GM21529 (cell line): ENCODE measurements at regions not wholly inside any gene's neighbourhood (a gene's known extent, or its start where the extent isn't known, plus 50 kb on each side); places are given as distances from the start of the nearest gene placed in this dataset.
"Not testable (repeated sequence)": the region's sequence is repeated elsewhere in the genome, so short reads cannot be mapped to it uniquely, and the experiment has no call there.

ENCODE experiments used
- ATAC-seq: cut with Tn5 transposase; IDR thresholded peaks from one replicate; pipeline ENCODE4 v1.9.1; 2021; ENCODE audit not compliant: unreplicated experiment

- no peak for ATAC-seq
Measured at GRCh38 chr2:35184471-35184870, 1171.1 kb upstream of the CRIM1 start.

GRCh38 chr2:35176726-35177125 is 1178.9 kb upstream of the CRIM1 start:
- ATAC-seq = not testable (repeated sequence)

GRCh38 chr2:35174845-35175244 is 1180.7 kb upstream of the CRIM1 start:
- no peak for ATAC-seq

- ATAC-seq = no peak
Measured at GRCh38 chr2:35172687-35173086, 1182.9 kb upstream of the CRIM1 start.

- ATAC-seq = no peak
Measured at GRCh38 chr2:35168351-35168750, 1187.2 kb upstream of the CRIM1 start.

GRCh38 chr2:35163948-35164347 is 1191.6 kb upstream of the CRIM1 start:
- ATAC-seq = no peak

- ATAC-seq = no peak
Measured at GRCh38 chr2:35160871-35161270, 1194.7 kb upstream of the CRIM1 start.

- no peak for ATAC-seq
Measured at GRCh38 chr2:35125871-35126270, 1229.7 kb upstream of the CRIM1 start.

GRCh38 chr2:35125278-35125677 is 1230.3 kb upstream of the CRIM1 start:
- ATAC-seq = no peak

- no peak for ATAC-seq
Measured at GRCh38 chr2:35116151-35116550, 1239.4 kb upstream of the CRIM1 start.

GRCh38 chr2:35114765-35115164 is 1240.8 kb upstream of the CRIM1 start:
- ATAC-seq = no peak

- not testable (repeated sequence) for ATAC-seq
Measured at GRCh38 chr2:35112367-35112766, 1243.2 kb upstream of the CRIM1 start.

- ATAC-seq = no peak
Measured at GRCh38 chr2:35104309-35104708, 1251.3 kb upstream of the CRIM1 start.

GRCh38 chr2:35099342-35099741 is 1256.2 kb upstream of the CRIM1 start:
- ATAC-seq = no peak

GRCh38 chr2:35082072-35082471 is 1273.5 kb upstream of the CRIM1 start:
- no peak for ATAC-seq

- ATAC-seq = no peak
Measured at GRCh38 chr2:35081622-35082015, 1274.0 kb upstream of the CRIM1 start.

GRCh38 chr2:35081001-35081621 is 1274.5 kb upstream of the CRIM1 start:
- no peak for ATAC-seq

- ATAC-seq = no peak
Measured at GRCh38 chr2:35080231-35080910, 1275.2 kb upstream of the CRIM1 start.

- ATAC-seq = no peak
Measured at GRCh38 chr2:35067420-35067819, 1288.2 kb upstream of the CRIM1 start.

GRCh38 chr2:35063836-35064235 is 1291.7 kb upstream of the CRIM1 start:
- no peak for ATAC-seq

- no peak for ATAC-seq
Measured at GRCh38 chr2:35035883-35036282, 1319.7 kb upstream of the CRIM1 start.

- ATAC-seq = no peak
Measured at GRCh38 chr2:35033748-35034147, 1321.8 kb upstream of the CRIM1 start.

- no peak for ATAC-seq
Measured at GRCh38 chr2:35023545-35023944, 1332.0 kb upstream of the CRIM1 start.
